SW 1271 (cell line): ENCODE measurements at regions not wholly inside any gene's neighbourhood (a gene's known extent, or its start where the extent isn't known, plus 50 kb on each side); places are given as distances from the start of the nearest gene placed in this dataset.

Source experiments
- DNase-seq, 2 experiments: peaks; one replicate each; lab custom pipeline; 2025; lab: John Stamatoyannopoulos, UW

DNA sequence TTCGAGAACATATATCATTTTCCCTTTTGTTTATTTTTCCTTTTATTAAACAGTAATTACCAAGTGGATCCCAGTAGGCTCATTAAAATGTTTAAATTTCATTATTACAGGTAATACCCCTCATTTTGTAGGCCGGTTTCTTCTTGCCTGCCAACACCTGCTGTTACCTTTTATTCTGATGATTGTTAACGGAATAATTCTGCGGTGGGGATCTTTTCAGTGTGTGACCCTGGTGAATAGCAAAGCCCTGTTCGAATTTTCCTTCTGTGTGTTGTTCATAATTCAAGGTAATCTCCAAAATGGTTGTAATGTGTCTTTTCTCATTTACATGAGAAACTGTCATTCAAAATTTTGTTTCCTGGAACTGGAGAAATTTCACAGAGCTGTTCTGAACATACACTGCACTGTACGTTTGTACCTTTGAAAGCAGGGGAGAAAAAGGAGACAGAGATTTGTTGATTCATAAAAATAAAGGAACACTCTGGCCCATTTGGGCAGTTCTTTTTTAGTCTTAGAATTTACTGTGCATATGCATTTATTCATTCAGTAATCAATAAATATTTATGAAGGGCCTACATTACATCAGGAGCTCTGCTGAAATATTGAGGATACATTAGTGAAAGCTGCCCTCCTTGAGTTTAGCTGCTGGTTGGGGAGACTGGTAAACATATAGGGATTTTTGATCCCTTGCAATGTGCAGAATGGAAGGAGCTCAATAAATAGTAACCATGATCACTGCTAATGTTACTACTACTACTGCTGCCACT lies 502.0 kb downstream of the QKI start:
- no peak for DNase-seq

GRCh38 chr6:163915131-163915530 lies 500.6 kb downstream of the QKI start:
- no peak for DNase-seq

GRCh38 chr6:163913045-163913444 lies 498.5 kb downstream of the QKI start:
- DNase-seq: no peak

DNA sequence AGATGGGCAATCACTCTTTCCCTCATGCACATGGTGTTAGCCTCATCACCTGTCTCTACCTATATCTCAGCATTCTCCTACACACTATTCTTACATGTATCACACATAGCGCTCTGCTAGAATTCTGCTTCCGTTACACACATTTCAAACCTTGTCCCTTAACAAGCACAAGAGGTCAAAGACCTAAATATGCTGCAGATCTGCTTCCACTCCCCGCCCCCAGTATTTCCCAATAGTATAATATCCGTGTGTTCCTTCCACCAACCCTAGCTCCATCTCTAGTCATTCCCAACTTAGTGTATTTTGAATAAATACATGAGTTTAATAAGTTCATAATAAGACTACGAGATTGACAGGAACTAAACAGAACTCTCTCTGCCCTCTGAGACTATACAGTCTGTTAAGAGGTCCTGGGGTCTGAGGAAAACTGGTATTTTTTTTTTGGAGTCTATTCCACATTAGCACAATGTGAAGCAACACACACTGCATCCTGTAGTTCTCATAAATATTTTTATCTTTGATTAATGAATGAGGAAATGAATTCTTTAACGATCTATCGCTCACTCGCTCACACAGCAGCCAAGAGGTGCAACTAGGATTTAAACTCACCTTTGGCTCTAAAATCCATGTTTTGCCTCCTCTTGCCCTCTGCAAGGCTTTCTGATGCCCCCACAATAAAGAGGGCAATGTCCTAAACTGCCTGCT lies 491.6 kb downstream of the QKI start:
- no peak for DNase-seq

DNA sequence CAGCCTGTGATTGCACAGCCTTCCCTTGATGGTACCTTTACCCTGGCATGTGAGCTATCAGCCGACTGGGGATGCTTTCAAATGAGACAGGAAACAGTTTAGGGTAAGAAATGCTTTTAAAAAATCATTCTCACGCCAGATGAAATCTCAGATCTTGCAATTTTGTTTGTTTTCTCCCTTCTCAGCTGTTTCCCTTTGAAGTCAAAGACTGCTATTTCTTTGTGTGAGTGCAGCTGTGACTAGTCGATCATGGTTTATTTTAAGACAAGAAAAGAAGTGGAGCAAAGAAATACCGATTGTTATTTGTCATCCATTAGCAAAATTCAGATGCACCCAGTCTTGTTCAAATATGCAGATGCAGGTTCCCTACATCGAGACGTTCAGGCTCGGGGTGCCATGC lies 489.7 kb downstream of the QKI start:
- DNase-seq: no peak

GRCh38 chr6:163903541-163903940 lies 489.0 kb downstream of the QKI start:
- DNase-seq: no peak

- no peak for DNase-seq
Observed at GRCh38 chr6:163902993-163903392, 488.5 kb downstream of the QKI start.

GRCh38 chr6:163901681-163902080 lies 487.2 kb downstream of the QKI start:
- DNase-seq: no peak

- no peak for DNase-seq
Observed at GRCh38 chr6:163900570-163900969, 486.1 kb downstream of the QKI start.

DNA sequence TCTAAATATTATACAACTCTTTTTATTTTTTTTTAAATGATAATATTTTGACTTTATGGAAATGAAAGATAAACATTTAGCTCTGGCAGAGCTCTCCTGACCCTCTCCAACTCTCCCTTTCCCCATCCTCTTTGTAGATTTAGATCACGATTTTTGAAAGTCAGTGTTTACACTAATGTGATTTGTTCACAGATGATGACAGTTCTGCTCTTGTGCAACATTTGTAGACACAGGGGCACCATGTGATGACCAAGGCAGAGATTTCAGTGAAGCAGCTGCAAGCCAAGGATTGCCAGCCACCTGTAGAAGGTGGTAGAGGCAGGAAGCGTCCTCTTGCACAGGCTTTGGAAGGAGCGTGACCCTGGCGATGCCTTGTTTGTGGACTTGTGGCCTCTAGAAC lies 483.2 kb downstream of the QKI start:
- DNase-seq: no peak

- no peak for DNase-seq
Observed at GRCh38 chr6:163897030-163897429, 482.5 kb downstream of the QKI start.

- DNase-seq: no peak
Observed at GRCh38 chr6:163895162-163895561, 480.6 kb downstream of the QKI start.

GRCh38 chr6:163893609-163894189 lies 479.2 kb downstream of the QKI start:
- no peak for DNase-seq

- DNase-seq: no peak
Observed at GRCh38 chr6:163892824-163893561, 478.5 kb downstream of the QKI start.

DNA sequence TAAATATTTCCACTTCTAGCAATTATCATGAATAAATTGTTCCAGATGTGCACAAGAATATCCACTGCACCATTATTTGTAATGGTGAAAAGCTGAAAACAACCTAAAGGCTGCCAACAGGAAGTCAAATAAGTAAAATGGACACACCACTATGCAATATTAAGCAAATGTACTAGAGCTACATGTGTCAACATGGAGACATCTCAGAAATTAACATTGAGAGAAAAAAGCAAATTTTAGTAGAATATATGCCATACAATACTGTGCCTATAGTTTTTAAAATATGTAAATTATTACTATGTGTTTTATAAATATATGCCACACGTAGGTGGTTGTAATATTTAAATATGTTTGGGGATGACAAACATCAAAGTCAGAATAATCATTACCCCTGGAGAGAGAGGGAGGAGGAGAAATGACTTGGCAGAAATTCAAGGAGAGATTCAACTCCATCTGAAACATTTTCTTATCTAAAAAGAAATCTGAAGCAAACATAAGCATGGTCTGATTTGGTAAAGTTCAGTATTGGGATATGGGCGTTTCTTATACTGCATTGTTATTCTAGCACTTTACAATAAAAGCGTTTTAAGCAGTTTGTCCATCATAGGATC lies 475.5 kb downstream of the QKI start:
- no peak for DNase-seq

- no peak for DNase-seq
Observed at GRCh38 chr6:163888030-163888819, 473.7 kb downstream of the QKI start.

- no peak for DNase-seq
Observed at GRCh38 chr6:163886428-163886827, 471.9 kb downstream of the QKI start.

DNA sequence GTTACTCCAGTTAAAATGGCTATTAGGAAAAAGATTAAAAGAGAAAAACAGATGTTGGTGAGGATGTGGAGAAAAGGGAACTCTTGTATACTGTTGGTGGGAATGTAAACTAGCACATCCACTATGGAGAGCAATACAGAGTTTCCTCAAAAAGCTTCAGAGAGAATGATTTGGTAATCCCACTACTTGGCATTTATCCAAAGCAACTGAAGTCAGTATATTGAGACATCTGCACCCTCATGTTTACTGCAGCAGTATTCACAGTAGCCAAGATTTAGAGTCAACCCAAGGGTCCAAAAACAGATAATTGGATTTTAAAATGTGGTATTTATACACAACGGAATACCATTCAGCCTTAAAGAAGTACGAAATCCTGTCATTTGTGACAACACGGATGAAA lies 469.5 kb downstream of the QKI start:
- no peak for DNase-seq

GRCh38 chr6:163878698-163879097 lies 464.2 kb downstream of the QKI start:
- no peak for DNase-seq

- DNase-seq: no peak
Observed at GRCh38 chr6:163877877-163878639, 463.5 kb downstream of the QKI start.

DNA sequence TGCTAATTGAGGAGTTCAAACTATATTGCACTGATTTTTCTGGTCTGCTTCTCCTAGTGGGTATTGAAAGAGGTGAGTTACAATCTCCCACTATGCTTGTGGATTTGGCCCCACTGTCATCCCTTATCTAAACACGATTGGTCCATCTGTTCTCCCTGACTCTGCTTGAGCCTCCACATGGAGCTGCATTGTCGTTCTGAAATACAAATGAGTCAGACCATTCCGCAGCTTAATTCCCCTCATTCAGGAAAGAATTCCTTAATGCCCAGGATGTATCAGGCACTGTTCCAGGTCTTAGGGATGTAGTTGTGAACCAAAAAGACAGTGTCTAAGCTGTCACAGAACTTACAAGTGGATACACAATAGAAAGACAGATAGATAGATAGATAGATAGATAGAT lies 461.9 kb downstream of the QKI start:
- DNase-seq: no peak
